GM12874 (cell line): ENCODE measurements at regions not wholly inside any gene's neighbourhood (a gene's known extent, or its start where the extent isn't known, plus 50 kb on each side); places are given as distances from the start of the nearest gene placed in this dataset.

Experiments used
- TF ChIP-seq, protein P1 (sequence below): IDR thresholded peaks from 2 replicates; pipeline ENCODE4 v1.5.1; 2011; ENCODE audit warnings: low read depth, mild to moderate bottlenecking, control low read depth, low read length, moderate library complexity; ENCODE audit not compliant: insufficient read depth

DNA sequence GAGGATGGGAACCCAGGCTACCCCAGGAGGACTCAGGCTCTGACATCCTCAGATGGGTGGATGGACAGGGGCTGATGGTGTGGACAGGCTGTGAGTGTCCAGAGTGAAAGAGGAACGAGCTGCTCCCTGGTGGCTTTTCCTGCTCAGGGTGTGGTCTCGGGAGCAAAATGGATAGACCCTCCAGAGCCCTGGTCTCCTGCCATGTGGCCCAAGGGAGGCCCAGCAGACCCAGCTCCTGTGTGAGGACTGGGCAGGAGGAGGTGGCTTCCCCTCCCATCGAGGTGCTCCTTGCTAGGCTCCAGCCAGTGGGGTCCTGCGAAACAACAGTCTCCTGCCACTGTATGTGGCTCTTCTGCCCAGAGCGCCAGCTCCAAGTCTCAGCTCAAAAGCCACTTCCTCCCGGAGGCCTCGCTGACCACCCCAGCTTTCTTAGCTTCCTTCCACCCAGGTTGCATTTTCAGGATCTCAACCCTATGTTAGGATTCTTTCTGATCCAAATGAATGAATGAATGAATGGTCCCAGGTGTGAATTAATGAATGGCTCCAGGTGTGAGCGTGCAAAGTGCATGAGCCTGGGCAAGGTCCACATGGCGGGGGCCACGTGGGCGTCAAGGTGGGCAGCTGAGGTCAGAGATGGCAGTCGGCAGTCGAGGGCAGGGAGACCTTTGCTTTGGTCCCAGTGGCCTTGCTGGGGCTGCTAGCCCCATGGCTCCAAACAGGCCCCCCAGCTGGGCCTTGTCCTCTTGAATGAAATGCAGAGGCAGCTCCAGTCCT lies 120.3 kb upstream of the CIBAR2 start:
- TF ChIP-seq, protein P1, sequence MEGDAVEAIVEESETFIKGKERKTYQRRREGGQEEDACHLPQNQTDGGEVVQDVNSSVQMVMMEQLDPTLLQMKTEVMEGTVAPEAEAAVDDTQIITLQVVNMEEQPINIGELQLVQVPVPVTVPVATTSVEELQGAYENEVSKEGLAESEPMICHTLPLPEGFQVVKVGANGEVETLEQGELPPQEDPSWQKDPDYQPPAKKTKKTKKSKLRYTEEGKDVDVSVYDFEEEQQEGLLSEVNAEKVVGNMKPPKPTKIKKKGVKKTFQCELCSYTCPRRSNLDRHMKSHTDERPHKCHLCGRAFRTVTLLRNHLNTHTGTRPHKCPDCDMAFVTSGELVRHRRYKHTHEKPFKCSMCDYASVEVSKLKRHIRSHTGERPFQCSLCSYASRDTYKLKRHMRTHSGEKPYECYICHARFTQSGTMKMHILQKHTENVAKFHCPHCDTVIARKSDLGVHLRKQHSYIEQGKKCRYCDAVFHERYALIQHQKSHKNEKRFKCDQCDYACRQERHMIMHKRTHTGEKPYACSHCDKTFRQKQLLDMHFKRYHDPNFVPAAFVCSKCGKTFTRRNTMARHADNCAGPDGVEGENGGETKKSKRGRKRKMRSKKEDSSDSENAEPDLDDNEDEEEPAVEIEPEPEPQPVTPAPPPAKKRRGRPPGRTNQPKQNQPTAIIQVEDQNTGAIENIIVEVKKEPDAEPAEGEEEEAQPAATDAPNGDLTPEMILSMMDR, result no peak

DNA sequence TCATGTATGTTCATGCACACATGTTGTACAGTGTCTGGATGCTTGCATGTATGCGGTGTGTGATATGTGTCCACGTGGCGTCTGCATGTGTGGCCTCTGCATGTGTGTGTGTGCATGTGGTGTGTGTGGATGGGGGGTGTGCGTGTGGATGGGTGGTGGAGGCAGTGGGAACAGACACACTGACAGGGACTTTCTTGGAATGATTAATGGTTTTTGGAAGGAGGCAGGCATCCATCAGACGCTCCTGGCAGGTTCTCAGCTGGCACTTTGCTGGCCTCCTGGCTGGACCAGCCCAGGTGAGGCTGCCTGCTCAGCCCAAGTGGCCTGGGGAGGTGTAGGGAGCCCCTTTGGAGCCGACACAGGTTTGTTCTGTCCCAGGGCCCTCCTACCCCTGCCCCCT lies 121.2 kb upstream of the CIBAR2 start:
- TF ChIP-seq, protein P1, result no peak

DNA sequence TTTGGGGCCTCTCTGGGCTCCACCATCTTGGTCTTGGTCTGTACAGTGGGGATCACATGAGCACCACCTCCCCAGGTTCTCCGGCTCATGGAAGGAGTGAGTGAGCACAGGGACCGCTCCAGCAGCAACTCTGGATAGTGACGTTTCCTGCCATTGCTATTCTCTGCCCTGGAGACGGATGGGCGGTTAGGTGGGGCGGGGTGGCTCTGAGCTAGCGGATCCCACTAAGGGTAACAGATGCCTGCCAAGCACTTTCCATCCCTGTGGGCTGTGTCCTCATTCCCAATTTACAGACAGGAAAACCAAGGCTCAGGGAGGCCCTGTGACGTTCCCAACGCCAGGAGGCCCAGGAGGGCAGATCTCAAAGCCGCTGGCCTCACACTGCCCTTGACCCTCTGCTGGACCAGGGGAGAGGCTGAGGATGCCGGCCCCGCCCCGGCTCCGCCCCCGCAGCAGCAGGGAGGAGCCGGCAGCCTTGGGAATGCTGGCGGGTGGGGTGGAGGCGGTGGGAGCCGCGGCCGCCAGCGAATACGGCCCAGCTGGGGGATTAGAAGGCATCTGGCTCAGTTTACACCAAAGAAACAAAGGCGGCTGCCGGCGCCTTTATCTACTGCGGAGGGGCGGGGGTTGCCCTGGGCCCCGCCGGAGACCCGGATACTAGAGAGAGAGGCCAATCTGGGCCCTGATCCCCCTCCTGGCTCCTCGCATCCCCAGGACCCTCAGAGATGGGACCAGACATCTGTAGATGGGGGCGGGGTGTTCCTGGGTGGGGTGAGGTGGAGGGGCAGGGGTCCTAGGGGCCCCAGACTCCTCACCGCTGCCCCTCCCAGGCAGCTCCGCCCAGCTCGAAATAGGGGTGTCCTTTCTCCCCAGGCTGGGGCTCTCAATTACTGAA lies 122.3 kb upstream of the CIBAR2 start:
- TF ChIP-seq, protein P1, result no peak

DNA sequence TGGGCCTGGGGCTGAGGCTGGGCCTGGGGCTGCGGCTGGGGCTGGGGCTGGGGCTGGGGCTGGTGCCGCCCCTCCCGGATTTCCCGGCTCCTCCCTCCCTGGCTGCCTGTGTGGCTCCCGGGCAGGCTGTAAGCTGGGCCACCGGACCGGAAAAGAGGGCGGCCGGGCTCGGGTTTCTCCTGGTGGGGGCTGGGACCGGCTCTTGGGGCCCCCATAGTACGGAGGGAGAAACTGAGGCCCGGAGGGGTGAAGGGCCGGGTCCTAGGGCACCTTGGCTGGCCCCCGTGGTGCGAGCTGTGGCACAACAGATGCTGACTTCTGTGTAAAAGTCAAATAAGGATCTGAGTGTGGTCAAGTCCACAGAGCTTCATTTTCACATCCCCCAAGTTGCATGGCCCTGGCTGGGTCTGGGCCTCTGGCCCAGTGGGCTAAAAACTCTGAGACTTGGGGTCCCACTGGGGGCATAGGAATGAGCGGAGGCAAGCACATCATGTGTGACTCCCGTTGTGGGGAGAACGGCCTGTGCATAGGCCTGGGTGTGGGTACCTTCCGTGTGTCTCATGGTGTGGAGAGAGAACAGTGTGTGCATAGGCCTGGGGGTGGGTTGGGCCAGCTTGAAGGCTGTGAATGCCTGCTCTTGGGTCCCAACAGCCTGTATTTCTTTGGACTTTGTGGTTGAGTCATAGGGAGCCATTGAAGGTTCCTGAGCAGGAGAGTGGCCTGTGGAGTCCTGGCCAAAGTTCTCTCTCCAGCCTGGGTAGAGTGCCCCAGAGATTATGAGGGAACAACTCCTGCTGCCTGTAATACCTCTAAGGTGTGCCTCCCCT lies 123.9 kb upstream of the CIBAR2 start:
- TF ChIP-seq, protein P1, result no peak

DNA sequence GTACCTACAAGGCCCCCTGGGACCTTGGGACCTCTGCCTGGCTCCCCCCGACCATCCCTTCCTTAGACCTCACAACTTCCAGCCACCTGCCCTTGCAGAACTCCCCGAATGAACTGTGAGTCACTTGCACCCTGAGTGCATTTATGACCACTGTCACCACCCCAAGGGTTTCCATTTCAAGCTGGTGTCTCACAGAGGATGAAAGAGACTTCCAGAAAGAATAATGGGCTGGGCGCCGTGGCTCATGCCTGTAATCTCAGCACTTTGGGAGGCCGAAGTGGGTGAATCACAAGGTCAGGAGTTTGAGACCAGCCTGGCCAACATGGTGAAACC lies 124.5 kb upstream of the CIBAR2 start:
- TF ChIP-seq, protein P1, result no peak

DNA sequence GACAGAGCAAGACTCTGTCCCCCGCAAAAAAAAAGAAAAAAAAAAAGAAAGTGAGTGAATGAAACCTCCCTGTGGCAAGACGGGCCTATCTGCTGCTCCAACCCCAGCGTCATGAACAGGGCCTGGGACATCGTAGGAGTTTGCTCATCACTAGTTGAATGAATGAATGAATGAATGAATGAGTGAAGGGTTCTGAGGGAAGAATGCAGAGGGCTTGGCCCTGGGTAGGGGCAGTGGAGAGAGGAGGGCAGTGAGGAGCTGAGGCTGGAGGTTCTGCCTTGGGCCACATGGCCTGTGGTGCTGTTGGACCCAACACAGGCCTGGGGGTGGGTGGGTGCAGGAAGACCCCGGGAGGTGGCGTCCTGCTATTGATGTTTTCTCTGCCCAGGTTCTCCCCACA lies 125.5 kb upstream of the CIBAR2 start:
- TF ChIP-seq, protein P1, result no peak

DNA sequence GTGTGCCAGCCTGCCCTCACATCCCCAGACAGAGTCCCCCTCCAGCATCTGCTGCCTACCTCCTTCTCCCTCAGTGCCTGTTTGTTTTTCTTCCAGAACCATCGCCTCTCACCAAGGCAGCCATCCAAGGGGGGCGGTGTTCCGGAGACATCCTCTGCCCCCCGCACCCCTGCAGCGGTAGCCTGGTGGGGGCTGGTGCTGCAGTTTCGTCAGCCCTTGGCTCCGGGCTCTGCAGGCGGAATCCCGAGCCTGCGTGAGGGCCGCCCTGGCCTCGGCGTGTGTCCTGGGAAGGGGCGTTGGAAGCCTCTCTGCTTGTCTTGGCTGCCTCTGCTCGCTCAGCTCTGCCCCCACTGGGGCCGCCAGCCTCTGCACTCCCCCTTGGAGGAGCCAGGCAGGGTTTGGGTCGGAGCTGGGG lies 126.0 kb upstream of the CIBAR2 start:
- TF ChIP-seq, protein P1, result no peak
